ENCODE measurements at regions not wholly inside any gene's neighbourhood (a gene's known extent, or its start where the extent isn't known, plus 50 kb on each side); places are given as distances from the start of the nearest gene placed in this dataset.
"Not testable (repeated sequence)": the region's sequence is repeated elsewhere in the genome, so short reads cannot be mapped to it uniquely, and the experiment has no call there.

- peak in 1 of 5 experiments; percentile 42 for DNase-seq
Measured at GRCh38 chr11:97705441-97705840, 1315.3 kb upstream of the CNTN5 start.

- DNase-seq, result no peak
Measured at GRCh38 chr11:97717922-97718321, 1302.8 kb upstream of the CNTN5 start.

DNA sequence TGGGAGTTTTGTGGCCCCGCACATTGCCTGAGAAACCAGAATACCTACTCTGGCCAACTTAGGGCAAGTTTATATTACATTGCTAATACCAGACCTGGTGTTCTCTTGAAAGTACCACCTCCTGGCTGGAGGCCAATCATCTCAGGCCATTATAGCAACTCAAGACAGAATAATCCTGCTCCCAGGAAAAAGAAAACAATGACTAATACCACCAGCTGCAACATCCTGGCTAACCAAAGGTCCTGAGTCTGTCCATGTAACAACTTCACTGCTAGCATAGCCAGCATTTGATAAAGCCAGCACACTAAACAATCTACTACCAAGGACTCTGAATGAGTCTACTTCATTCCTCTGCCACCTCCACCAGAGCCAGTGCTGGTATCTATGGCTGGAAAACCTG is 1298.7 kb upstream of the CNTN5 start:
- DNase-seq, result no peak

DNA sequence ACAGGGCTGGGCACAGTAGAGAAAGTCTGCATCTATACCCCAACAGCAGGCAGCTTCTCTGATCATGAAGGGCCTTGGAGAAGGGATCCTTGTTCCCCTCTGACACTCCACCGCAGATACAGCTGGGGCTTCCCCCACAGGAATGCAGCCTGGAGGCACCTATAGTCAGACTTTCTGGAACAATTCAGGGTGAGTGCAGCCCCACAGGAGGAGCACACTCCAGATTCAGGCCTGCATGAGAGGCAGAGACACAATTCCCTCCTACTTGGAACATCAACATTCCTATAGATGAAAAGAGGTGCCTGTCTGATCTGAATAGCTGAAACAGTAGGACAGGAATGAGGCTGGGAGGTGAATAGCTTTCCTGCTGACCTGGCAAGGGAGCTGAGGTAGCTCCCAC is 1298.0 kb upstream of the CNTN5 start:
- no peak for DNase-seq

DNA sequence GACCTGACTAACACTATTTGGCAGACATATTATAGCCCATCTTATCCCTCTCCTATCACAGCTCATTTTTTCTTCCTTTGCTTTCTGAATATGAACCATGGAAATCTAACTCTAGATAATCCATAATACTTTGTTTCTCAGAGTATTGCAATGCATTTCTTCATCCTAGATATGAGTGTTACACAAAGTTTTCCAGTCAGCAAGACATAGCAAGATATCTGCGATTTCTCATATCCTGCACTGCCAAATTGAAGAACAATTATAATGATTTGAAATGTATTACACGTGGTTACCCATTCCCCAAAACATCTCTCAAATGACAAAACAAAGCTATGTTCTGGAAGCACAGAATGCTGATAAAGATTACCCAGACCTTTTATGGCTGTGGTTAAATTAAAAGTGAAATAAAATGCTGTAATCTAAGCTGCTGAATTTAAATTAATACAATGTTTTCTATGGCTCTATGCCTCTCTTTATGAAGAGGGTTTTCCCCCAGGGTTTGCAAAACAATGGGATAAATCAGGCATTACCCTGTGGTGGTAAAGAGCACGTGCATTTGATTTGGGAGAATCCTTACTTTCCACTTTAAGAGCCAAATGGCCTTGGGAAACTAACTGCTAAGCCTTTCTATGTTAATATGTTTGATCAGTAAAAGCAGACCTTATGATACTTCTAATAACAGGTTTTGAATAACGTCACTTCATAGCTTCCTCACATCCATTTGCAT is 1291.0 kb upstream of the CNTN5 start:
- no peak for DNase-seq

GRCh38 chr11:97732011-97732632 is 1288.6 kb upstream of the CNTN5 start:
- no peak for DNase-seq

GRCh38 chr11:97738751-97739150 is 1282.0 kb upstream of the CNTN5 start:
- DNase-seq, result no peak

- no peak for DNase-seq
Measured at GRCh38 chr11:97739932-97740800, 1280.6 kb upstream of the CNTN5 start.

DNA sequence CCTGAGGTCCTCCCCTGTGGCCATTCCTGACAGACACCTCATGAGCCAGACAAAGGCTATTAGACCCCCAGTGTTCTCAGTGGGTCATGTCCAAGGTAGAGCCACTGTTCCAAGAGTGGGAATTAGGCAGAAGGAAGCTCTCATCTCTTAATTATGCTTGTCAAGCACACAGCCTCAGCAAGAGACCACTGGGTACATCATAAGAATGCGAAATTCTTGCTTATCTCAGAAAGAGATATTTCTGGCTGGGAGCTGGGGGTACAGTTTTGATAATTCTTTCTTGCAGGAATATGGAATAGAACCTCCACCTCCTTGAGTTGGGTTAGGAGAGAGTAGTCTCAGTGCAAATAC is 1280.0 kb upstream of the CNTN5 start:
- no peak for DNase-seq

- no peak for DNase-seq
Measured at GRCh38 chr11:97742717-97743116, 1278.0 kb upstream of the CNTN5 start.

DNA sequence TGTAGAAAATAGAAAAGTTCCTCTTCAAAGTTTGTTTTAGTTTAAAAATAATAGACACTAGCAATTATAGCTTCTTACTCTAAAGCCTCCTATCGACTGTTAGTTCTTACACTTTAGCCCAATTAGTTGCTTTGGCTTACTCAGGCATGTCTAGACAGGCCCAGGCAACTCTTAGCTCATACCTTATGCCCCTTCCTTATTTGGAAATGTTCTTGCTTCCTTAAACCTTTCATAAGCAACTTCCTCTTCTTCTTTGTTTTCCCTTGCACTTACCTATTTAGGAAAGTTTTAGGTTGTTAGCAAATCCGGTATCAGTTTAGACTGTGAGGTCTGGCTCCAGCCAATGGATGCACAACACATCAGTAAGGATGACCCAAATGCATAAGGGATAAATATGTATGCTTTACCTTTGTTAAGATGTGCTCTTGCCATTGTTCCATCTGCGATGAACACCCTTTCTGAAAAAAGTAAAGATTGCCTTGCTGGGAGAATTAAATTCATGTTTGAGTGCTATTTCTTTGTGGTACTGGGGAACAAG is 1277.5 kb upstream of the CNTN5 start:
- DNase-seq, result no peak

DNA sequence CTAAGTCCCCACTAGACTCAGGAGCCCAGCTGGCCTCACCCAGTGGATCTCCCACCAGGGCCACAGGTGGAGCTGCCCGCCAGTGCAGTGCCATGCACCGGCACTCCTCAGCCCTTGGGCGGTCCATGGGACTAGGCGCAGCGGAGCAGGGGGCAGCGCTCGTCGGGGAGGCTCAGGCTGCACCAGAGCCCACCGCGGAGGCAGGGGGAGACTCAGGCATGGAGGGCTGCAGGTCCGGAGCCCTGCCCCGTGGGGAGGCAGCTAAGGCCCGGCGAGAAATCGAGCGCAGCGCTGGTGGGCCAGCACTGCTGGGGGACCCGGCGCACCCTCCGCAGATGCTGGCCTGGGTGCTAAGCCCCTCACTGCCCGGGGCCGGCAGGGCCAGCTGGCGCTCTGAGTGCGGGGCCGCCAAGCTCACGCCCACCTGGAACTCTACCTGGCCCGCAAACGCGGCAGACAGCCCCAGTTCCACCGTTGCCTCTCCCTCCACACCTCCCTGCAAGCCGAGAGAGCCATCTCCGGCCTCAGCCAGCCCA is 1275.2 kb upstream of the CNTN5 start:
- no peak for DNase-seq

DNA sequence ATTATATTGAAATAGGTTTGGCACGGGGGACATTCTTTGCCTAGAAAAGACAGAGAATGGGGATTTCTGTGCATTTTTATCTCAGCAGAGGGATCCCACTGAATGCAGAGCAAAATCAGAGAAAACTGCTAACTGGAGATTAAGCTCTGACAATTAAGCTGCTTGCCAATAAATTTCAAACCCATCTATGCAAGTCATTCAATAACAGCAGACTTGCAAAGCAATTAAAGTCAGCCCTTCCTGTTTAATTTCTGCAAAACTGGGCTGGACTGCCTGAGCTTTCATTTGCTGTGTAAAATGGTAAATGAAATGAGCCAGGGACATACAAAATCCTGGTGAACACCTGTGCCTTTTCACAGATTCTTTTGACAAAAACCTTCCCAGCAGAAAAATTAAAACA is 1273.9 kb upstream of the CNTN5 start:
- DNase-seq, result no peak

DNA sequence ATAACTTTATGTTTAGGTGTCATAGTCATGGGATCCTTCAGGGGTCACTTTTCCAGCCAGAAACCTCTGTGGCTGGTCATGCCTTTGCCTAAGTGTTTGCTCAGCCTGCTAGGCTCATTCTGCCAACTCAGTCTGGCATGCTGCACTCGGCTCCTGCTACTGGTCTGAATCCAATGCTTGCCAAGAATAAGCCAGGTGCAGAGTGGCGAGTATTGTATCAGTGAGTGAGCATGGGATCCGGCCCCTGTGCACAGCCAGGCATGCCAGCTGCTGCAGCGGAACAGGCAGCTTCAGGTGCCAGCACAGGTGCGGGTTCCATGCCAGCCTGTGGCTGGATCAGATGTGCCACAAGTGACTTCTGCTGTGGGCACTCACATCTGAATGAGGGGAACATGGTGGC is 1269.3 kb upstream of the CNTN5 start:
- DNase-seq, result no peak

DNA sequence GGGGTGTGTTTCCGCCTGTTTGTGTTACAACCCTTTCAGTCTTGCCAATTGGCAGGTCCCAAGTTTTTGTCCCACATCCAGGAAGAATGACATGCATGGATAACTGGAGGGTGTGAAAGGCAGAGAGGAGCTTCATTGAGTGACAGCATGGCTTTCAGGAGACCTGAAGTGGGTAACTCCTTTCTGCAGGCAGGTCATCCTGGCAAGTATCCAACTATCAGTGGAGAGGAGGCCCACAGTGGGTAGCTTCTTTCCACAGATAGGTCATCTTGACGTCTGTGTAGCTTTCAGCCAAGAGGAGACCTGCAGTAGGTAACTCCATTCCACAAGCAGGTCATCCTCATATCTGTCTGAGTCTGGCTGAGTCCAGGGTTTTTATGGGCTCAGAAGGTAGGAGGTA is 1268.8 kb upstream of the CNTN5 start:
- DNase-seq, result no peak

GRCh38 chr11:97754976-97755375 is 1265.8 kb upstream of the CNTN5 start:
- no peak for DNase-seq

GRCh38 chr11:97756571-97757335 is 1264.0 kb upstream of the CNTN5 start:
- no peak for DNase-seq

GRCh38 chr11:97761175-97761574 is 1259.6 kb upstream of the CNTN5 start:
- no peak for DNase-seq

GRCh38 chr11:97764193-97764592 is 1256.6 kb upstream of the CNTN5 start:
- DNase-seq, result no peak

GRCh38 chr11:97764605-97765004 is 1256.1 kb upstream of the CNTN5 start:
- DNase-seq, result no peak

DNA sequence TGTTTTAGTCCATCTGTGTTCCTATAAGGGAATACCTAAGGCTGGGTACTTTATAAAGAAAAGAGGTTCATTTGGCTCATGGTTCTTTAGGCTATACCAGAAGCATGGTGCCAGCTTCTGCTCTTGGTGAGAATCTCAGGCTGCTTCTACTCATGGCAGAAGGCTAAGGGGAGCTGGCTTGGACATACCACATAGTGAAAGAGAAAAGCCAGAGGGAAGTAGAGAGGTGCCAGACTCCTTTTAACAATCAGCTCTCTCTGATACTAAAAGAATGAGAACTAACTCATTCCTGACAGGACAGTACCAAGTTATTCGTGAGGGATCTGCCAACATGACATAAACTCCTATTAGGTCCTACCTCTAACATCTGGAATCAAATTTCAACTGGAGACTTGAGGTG is 1250.2 kb upstream of the CNTN5 start:
- DNase-seq, result no peak

DNA sequence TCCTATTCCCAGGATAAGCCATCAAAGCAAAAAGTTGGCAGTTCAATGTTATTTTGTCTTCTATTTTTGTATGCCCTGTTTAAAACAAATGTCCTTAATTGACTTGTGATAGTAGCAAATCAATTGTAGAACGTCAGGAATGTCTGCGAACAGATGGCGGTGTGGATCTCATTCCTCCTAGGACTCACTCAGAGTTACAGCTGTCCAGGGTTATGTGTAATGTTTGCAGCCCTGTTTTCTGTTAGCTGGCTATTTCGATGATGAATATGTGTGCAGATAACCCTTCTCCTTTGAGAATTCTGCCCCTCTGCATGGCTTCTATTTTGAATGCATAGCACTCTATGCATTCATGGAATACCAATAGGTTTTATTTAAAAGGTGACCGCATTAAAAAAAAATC is 1248.0 kb upstream of the CNTN5 start:
- no peak for DNase-seq

- not testable (repeated sequence) for DNase-seq
Measured at GRCh38 chr11:97784388-97784787, 1236.4 kb upstream of the CNTN5 start.

All from T-helper 2 cell (primary cell).